WTC11 (cell line): ENCODE measurements at regions not wholly inside any gene's neighbourhood (a gene's known extent, or its start where the extent isn't known, plus 50 kb on each side); places are given as distances from the start of the nearest gene placed in this dataset.

Experiments
- CREB1 ChIP-seq: sonication (generic); formaldehyde crosslinking; IDR thresholded peaks from 2 replicates; pipeline ENCODE4 v1.8.0; 2023; ENCODE audit warnings: mild to moderate bottlenecking, missing genetic modification reagents
- TF ChIP-seq, protein P1 (sequence below): sonication (generic); formaldehyde crosslinking; IDR thresholded peaks from 2 replicates; pipeline ENCODE4 v1.8.0; 2022; ENCODE audit warnings: mild to moderate bottlenecking, missing genetic modification reagents

DNA sequence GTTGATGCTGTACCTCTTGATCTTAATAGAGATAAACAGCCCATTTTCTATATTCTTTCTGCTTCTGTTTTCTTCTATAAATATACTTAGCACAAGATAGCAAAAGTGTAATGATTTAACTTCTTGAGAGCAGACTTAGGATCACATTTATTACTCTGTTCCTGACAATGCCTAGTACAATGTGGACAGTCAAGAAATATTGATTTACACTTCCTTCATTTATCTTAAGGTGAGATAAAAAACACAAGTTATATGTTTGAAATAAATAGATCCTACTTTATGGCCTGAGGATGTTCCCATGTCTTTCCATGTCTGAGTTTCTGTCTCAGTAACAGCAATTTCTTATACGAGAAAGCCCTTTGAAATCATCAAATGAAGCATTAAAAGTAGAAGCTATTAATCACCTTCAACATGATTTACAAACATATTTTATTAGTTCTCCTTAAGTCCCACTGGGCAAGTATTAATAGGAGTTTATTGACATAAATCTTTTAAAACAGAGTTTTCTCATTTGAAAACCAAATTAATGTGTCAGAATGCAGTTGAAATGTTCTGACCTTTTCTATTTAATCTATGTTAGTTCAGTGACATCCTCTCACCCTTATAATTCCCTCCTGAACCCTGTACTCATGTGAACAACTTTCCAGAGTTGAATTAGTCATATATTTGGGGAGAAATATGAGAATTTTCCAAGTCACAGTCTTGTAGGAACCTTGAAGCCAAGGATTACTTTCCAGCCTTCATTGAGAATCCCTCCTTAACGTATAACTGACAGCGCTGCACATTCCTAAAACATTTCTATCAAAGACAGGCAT is 1611.7 kb upstream of the TENM4 start:
- no peak for TF ChIP-seq CREB1 (CRISPR knock-in tag)
- TF ChIP-seq, protein P1, sequence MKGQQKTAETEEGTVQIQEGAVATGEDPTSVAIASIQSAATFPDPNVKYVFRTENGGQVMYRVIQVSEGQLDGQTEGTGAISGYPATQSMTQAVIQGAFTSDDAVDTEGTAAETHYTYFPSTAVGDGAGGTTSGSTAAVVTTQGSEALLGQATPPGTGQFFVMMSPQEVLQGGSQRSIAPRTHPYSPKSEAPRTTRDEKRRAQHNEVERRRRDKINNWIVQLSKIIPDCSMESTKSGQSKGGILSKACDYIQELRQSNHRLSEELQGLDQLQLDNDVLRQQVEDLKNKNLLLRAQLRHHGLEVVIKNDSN (CRISPR knock-in tag) = no peak
